GM06990 (cell line): ENCODE measurements at regions not wholly inside any gene's neighbourhood (a gene's known extent, or its start where the extent isn't known, plus 50 kb on each side); places are given as distances from the start of the nearest gene placed in this dataset.

Source experiments
- DNase-seq: peaks from one replicate; pipeline ENCODE4 v3.0.0-alpha.2; 2011; ENCODE audit not compliant: insufficient read length; ENCODE audit errors: extremely low read depth
- H3K27me3 ChIP-seq: replicated peaks from 2 replicates; pipeline ENCODE4 v1.6.0; 2011; ENCODE audit warnings: low read length; ENCODE audit not compliant: control insufficient read depth, insufficient read depth
- H3K36me3 ChIP-seq: 2 replicates; pipeline ENCODE4 v1.5.1; 2011; ENCODE audit warnings: low read length; ENCODE audit not compliant: control insufficient read depth, insufficient read depth
- H3K4me3 ChIP-seq: replicated peaks from 2 replicates; pipeline ENCODE4 v1.5.1; 2011; ENCODE audit warnings: low read depth, mild to moderate bottlenecking, control low read depth, low read length
- TF ChIP-seq, protein P1 (sequence below): IDR thresholded peaks from 2 replicates; pipeline ENCODE4 v1.5.1; 2011; ENCODE audit warnings: low read length, control low read depth, mild to moderate bottlenecking, inconsistent platforms; ENCODE audit not compliant: insufficient read depth, poor library complexity, severe bottlenecking

DNA sequence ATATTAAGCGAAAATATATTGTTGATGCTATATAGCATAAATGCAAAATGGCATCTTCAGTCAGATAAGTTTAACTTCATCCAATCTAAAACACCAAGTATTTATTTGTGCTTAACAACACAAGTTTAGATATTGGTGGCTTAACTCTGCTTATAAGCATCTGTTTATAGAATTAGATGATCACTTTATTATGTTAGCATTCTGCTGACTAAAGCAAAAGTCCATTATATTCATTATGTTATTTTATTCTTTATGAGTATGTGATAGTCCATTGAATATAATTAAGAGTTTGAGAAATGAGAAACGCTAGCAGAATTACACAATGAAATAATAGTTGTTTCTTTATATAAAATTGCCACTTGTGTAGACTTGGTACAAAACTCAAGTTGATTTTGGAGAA is 401.2 kb upstream of the CDH7 start:
- TF ChIP-seq, protein P1, sequence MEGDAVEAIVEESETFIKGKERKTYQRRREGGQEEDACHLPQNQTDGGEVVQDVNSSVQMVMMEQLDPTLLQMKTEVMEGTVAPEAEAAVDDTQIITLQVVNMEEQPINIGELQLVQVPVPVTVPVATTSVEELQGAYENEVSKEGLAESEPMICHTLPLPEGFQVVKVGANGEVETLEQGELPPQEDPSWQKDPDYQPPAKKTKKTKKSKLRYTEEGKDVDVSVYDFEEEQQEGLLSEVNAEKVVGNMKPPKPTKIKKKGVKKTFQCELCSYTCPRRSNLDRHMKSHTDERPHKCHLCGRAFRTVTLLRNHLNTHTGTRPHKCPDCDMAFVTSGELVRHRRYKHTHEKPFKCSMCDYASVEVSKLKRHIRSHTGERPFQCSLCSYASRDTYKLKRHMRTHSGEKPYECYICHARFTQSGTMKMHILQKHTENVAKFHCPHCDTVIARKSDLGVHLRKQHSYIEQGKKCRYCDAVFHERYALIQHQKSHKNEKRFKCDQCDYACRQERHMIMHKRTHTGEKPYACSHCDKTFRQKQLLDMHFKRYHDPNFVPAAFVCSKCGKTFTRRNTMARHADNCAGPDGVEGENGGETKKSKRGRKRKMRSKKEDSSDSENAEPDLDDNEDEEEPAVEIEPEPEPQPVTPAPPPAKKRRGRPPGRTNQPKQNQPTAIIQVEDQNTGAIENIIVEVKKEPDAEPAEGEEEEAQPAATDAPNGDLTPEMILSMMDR = no peak
- Histone ChIP-seq H3K4me3 (no peak overlapping the region), H3K36me3 (no peaks in the 10 kb centered on the region), H3K27me3 (no peaks in the 10 kb centered on the region)
- DNase-seq = no peak

DNA sequence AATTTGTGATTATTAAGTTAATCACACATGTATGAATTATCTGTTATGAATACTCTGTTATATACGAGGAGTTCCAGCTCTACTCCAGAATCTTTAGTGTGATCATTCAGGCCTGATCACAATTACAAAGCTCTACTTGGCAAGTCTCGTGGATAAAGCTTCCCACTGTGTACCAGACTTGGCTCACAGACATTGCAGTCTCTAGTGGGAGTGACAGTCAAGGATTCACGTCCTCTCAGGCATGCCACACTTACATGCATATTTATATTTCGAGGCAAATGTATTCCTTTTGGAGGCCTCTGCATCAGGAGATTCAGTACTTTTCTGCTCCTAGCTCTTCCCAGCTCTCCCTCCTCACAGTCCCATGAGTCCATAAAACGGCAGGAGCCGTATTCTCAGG is 403.4 kb upstream of the CDH7 start:
- TF ChIP-seq, protein P1 = no peak
- Histone ChIP-seq H3K4me3 (no peak overlapping the region), H3K36me3 (no peaks in the 10 kb centered on the region), H3K27me3 (no peaks in the 10 kb centered on the region)
- DNase-seq = no peak

DNA sequence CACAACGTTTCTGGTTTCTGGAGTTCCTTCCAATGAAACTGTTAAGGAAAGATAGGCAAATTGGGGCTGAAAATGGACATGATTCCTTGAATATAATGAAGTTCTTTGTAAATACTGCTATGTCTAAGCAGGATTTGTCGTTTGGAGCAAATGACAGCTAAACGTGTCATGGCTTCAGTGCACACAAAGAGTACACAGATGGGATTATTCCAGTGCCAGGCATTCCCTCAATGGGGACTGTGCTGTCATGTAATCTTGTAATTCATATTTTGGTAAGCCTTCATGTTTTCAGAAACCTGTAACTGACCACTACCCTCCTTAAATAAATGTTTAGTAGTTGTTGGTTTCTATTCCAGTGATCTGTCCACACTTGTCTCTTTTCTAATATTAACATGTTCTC is 404.7 kb upstream of the CDH7 start:
- Histone ChIP-seq H3K4me3 (no peak overlapping the region), H3K27me3 (no peaks in the 10 kb centered on the region)
- TF ChIP-seq, protein P1 = no peak

DNA sequence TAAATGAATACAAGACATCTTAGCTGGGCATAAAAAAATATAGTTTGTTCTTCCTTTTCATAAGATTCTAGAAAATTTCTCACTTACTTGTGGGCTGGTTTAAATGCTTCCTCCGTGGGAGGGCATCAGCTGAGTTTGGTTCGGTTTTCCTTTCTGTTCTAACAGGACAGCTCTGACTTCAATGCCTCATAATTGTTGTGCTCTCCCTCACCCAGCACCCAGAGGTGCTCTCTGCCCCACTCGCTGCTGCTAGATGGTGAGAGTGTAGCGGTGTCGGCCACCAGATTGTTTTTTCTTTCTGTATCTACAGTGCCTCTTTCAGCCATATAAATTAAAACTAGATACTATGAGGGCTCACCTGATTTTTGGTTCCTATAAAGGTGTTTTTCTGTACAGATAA is 407.2 kb upstream of the CDH7 start:
- DNase-seq = no peak
- no peaks in the 10 kb centered on the region for H3K36me3 ChIP-seq
- no peak overlapping the region for H3K4me3 ChIP-seq
- no peaks in the 10 kb centered on the region for H3K27me3 ChIP-seq
- TF ChIP-seq, protein P1 = no peak

More for the DNA sequence above, 404.7 kb upstream of the CDH7 start:
- no peak for DNase-seq
- no peaks in the 10 kb centered on the region for H3K36me3 ChIP-seq

DNA sequence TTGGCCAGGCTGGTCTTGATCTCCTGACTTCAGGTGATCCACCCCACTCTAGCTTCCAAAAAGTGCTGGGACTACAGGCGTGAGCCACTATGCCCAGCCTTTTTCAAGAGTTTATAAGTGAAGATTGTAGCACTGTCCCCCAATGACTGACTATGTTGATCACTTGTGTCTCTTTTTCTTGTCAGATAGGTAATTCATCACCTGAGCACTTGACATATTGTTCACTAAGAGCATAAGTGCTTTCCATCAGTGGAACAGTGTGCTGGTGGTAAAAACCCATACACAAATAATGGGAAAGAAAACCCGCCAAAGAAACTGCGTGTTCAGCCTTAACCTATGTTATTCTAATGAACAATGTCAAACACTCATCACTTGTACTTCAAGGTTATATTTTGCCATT is 414.4 kb upstream of the CDH7 start:
- no peaks in the 10 kb centered on the region for H3K36me3 ChIP-seq
- no peak overlapping the region for H3K4me3 ChIP-seq
- no peaks in the 10 kb centered on the region for H3K27me3 ChIP-seq
- DNase-seq = no peak
- TF ChIP-seq, protein P1 = no peak

DNA sequence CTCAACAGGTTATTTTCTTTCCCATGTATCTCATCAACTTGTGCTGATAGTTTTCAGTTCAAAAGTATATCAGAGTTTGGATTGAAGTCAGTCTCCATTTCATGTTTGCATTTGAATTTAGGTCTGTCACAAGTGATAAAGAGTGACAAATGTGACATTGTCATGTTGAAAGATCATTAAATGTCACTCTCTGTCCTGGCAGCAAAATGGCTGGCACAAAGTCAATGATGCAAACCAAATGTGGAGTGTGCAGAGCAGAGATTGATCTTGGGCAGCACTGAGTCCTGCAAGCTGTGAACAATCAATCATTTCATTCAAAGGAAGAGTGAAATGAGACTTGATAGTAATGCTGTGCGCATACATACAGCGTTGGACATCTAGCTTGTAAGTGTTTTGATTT is 421.8 kb upstream of the CDH7 start:
- Histone ChIP-seq H3K27me3 (no peaks in the 10 kb centered on the region), H3K36me3 (no peaks in the 10 kb centered on the region), H3K4me3 (no peak overlapping the region)
- no peak for DNase-seq
- TF ChIP-seq, protein P1 = no peak
